EH (cell line): ENCODE measurements at regions not wholly inside any gene's neighbourhood (a gene's known extent, or its start where the extent isn't known, plus 50 kb on each side); places are given as distances from the start of the nearest gene placed in this dataset.
A peak's percentile ranks its signal among the peaks of the same experiment; 100 is the strongest.
"Not testable (repeated sequence)": the region's sequence is repeated elsewhere in the genome, so short reads cannot be mapped to it uniquely, and the experiment has no call there.

ENCODE experiments used
- DNase-seq: peaks from one replicate; pipeline ENCODE4 v3.0.0-alpha.2; 2015; ENCODE audit warnings: low read depth

- DNase-seq: no peak
Measured at GRCh38 chr5:171542525-171543140, 123.2 kb downstream of the FGF18 start.

GRCh38 chr5:171543148-171543815 is 123.8 kb downstream of the FGF18 start:
- peak; percentile 10 for DNase-seq

- DNase-seq: no peak
Measured at GRCh38 chr5:171544913-171545765, 125.7 kb downstream of the FGF18 start.

GRCh38 chr5:171549274-171549673 is 129.8 kb downstream of the FGF18 start:
- no peak for DNase-seq

- DNase-seq: not testable (repeated sequence)
Measured at GRCh38 chr5:171553817-171554216, 134.4 kb downstream of the FGF18 start.

- no peak for DNase-seq
Measured at GRCh38 chr5:171555160-171555559, 135.7 kb downstream of the FGF18 start.

- DNase-seq: no peak
Measured at GRCh38 chr5:171562822-171563221, 143.4 kb downstream of the FGF18 start.

- DNase-seq: no peak
Measured at GRCh38 chr5:171568389-171568788, 148.9 kb downstream of the FGF18 start.

- DNase-seq: no peak
Measured at GRCh38 chr5:171569065-171569712, 149.7 kb downstream of the FGF18 start.

GRCh38 chr5:171570244-171570825 is 150.9 kb downstream of the FGF18 start:
- no peak for DNase-seq

GRCh38 chr5:171571663-171572062 is 152.2 kb downstream of the FGF18 start:
- peak; percentile 51 for DNase-seq

- DNase-seq: no peak
Measured at GRCh38 chr5:171573021-171573420, 153.6 kb downstream of the FGF18 start.

GRCh38 chr5:171573451-171574225 is 154.2 kb downstream of the FGF18 start:
- DNase-seq: no peak

- no peak for DNase-seq
Measured at GRCh38 chr5:171574376-171574775, 154.9 kb downstream of the FGF18 start.

- no peak for DNase-seq
Measured at GRCh38 chr5:171575386-171575785, 155.9 kb downstream of the FGF18 start.

- no peak for DNase-seq
Measured at GRCh38 chr5:171575808-171576207, 156.4 kb downstream of the FGF18 start.

GRCh38 chr5:171577042-171577758 is 157.8 kb downstream of the FGF18 start:
- DNase-seq: no peak

- no peak for DNase-seq
Measured at GRCh38 chr5:171578049-171578828, 158.8 kb downstream of the FGF18 start.

GRCh38 chr5:171578829-171579491 is 159.5 kb downstream of the FGF18 start:
- DNase-seq: no peak
